ENCODE measurements at regions not wholly inside any gene's neighbourhood (a gene's known extent, or its start where the extent isn't known, plus 50 kb on each side); places are given as distances from the start of the nearest gene placed in this dataset.

DNA sequence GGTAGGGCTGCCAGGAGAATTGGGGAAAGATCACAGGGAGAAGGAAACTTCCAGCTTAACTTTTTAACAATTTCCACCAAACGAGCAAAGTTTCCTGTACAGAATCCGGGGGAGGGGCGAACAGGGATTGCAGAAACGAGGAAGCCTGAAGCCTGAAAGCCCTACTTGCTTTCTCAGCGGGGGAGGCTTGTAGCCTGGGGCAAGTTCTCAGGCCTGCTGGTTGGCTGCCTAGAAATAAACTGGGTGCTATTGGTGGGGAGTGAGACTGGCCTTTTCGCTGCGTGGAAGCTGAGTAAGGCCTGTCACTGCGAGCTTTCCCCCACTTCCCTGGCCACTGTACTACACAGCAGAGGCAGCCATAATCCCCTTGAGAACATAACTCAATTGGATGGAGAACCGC lies 110.8 kb upstream of the ATP8A1 start (continued):
- TF ChIP-seq, protein P1, sequence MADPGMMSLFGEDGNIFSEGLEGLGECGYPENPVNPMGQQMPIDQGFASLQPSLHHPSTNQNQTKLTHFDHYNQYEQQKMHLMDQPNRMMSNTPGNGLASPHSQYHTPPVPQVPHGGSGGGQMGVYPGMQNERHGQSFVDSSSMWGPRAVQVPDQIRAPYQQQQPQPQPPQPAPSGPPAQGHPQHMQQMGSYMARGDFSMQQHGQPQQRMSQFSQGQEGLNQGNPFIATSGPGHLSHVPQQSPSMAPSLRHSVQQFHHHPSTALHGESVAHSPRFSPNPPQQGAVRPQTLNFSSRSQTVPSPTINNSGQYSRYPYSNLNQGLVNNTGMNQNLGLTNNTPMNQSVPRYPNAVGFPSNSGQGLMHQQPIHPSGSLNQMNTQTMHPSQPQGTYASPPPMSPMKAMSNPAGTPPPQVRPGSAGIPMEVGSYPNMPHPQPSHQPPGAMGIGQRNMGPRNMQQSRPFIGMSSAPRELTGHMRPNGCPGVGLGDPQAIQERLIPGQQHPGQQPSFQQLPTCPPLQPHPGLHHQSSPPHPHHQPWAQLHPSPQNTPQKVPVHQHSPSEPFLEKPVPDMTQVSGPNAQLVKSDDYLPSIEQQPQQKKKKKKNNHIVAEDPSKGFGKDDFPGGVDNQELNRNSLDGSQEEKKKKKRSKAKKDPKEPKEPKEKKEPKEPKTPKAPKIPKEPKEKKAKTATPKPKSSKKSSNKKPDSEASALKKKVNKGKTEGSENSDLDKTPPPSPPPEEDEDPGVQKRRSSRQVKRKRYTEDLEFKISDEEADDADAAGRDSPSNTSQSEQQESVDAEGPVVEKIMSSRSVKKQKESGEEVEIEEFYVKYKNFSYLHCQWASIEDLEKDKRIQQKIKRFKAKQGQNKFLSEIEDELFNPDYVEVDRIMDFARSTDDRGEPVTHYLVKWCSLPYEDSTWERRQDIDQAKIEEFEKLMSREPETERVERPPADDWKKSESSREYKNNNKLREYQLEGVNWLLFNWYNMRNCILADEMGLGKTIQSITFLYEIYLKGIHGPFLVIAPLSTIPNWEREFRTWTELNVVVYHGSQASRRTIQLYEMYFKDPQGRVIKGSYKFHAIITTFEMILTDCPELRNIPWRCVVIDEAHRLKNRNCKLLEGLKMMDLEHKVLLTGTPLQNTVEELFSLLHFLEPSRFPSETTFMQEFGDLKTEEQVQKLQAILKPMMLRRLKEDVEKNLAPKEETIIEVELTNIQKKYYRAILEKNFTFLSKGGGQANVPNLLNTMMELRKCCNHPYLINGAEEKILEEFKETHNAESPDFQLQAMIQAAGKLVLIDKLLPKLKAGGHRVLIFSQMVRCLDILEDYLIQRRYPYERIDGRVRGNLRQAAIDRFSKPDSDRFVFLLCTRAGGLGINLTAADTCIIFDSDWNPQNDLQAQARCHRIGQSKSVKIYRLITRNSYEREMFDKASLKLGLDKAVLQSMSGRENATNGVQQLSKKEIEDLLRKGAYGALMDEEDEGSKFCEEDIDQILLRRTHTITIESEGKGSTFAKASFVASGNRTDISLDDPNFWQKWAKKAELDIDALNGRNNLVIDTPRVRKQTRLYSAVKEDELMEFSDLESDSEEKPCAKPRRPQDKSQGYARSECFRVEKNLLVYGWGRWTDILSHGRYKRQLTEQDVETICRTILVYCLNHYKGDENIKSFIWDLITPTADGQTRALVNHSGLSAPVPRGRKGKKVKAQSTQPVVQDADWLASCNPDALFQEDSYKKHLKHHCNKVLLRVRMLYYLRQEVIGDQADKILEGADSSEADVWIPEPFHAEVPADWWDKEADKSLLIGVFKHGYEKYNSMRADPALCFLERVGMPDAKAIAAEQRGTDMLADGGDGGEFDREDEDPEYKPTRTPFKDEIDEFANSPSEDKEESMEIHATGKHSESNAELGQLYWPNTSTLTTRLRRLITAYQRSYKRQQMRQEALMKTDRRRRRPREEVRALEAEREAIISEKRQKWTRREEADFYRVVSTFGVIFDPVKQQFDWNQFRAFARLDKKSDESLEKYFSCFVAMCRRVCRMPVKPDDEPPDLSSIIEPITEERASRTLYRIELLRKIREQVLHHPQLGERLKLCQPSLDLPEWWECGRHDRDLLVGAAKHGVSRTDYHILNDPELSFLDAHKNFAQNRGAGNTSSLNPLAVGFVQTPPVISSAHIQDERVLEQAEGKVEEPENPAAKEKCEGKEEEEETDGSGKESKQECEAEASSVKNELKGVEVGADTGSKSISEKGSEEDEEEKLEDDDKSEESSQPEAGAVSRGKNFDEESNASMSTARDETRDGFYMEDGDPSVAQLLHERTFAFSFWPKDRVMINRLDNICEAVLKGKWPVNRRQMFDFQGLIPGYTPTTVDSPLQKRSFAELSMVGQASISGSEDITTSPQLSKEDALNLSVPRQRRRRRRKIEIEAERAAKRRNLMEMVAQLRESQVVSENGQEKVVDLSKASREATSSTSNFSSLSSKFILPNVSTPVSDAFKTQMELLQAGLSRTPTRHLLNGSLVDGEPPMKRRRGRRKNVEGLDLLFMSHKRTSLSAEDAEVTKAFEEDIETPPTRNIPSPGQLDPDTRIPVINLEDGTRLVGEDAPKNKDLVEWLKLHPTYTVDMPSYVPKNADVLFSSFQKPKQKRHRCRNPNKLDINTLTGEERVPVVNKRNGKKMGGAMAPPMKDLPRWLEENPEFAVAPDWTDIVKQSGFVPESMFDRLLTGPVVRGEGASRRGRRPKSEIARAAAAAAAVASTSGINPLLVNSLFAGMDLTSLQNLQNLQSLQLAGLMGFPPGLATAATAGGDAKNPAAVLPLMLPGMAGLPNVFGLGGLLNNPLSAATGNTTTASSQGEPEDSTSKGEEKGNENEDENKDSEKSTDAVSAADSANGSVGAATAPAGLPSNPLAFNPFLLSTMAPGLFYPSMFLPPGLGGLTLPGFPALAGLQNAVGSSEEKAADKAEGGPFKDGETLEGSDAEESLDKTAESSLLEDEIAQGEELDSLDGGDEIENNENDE (IDR thresholded peaks at IDR 0.05; ENCODE audit: insufficient replicate concordance, low read length) = no peak
- no peak for TF ChIP-seq KDM1A (IDR thresholded peaks at IDR 0.05; ENCODE audit: borderline replicate concordance, low read length)
- TF ChIP-seq SRF (IDR thresholded peaks at IDR 0.05; ENCODE audit: low read depth, low read length) = no peak
- TF ChIP-seq GTF2F1 (IDR thresholded peaks at IDR 0.05; ENCODE audit: borderline replicate concordance, low read depth, low read length) = no peak
- TF ChIP-seq NANOG (IDR thresholded peaks at IDR 0.05; ENCODE audit: insufficient read depth, low read depth, low read length, poor library complexity, severe bottlenecking) = no peak
- no peak for TF ChIP-seq TAF7 (optimal IDR thresholded peaks at IDR 0.05; ENCODE audit: borderline replicate concordance, low read depth, low read length)
